HG03558 (cell line): ENCODE measurements at regions not wholly inside any gene's neighbourhood (a gene's known extent, or its start where the extent isn't known, plus 50 kb on each side); places are given as distances from the start of the nearest gene placed in this dataset.

Experiments
- ATAC-seq: cut with Tn5 transposase; IDR thresholded peaks from one replicate; pipeline ENCODE4 v1.9.1; 2021; ENCODE audit warnings: moderate number of reproducible peaks; ENCODE audit not compliant: unreplicated experiment; ENCODE audit errors: extremely low read depth

DNA sequence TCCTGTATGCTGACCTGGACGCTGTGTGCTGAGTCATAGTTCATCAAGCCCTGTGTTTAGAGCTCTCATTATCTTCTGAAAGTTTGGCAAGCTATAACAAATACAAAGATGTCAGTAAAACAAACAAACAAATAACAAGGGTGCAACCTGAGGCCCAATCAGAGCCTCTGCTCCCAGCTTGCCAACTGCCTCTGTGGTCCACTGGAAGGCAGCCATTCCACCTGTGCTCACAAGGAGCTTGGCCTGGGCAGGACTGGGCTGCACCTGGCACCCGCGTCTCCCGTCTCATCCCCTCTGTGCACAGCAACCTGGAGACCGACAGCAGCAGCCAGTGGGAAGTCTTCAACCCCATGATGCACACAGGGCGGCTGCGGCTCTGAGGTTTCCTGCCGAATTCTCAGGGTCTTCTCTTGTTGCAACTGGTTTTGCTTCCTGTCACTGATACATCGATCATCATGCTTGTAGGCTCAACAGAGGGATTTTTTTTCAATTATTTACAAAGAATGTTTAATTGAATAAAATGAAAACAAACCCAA is 97.8 kb downstream of the TMEM18 start:
- no peak for ATAC-seq

DNA sequence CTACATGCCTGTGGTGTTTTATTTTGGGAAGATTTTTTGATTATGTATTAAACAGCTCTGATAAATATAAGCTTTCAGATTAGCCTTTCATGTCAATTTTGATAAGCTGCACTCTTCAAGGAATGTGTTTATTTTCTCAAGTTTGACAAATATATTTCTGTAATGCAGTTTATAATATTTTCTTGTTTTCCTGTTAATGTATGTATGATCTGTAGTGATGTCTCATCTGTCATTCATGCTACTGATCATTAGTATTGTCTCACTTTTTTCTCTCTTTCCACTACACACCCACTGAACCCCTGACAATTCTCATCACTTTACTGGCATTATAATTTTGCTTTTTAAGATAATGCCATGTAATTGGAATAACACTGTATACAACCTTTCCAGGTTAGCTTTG is 100.9 kb downstream of the TMEM18 start:
- no peak for ATAC-seq

- ATAC-seq: no peak
These were observed 101.4 kb downstream of the TMEM18 start for GRCh38 chr2:575727-576236.

DNA sequence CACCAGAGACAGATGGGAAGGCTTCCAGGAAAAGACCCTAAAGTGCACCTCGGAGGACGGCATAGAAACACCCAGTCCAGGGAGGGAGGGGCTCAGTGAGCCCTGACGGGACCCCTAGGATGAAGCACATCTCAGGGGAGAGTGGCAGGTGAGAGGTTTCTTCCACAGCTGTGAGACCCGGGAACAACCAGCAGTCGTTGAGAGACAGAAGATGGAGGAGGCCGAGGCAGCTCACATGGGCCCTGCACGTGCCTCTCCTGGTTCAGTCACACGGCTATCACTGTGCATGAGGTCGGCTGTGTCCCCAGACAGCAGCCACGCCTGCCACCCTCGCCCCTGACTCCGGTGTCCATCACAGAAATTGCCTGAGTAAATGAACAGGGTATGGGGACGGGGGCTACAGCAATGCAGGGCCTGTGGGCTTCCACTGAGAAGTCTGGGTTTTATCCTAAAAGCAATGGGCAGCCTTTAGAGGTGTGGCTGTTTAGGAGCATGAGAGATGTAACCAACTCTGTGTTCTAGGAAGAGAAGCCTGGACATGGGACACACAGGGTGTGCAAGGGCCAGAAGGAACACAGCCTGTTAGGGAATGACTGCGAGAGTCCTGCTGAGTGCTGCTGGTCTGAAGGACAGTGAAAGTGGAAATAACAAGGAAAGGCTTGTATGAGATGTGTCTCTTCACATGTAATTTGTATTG is 102.0 kb downstream of the TMEM18 start:
- no peak for ATAC-seq

- ATAC-seq: no peak
These were observed 103.3 kb downstream of the TMEM18 start for GRCh38 chr2:573805-574392.

- no peak for ATAC-seq
These were observed 104.2 kb downstream of the TMEM18 start for GRCh38 chr2:573025-573424.

- no peak for ATAC-seq
These were observed 107.5 kb downstream of the TMEM18 start for GRCh38 chr2:569681-570080.

DNA sequence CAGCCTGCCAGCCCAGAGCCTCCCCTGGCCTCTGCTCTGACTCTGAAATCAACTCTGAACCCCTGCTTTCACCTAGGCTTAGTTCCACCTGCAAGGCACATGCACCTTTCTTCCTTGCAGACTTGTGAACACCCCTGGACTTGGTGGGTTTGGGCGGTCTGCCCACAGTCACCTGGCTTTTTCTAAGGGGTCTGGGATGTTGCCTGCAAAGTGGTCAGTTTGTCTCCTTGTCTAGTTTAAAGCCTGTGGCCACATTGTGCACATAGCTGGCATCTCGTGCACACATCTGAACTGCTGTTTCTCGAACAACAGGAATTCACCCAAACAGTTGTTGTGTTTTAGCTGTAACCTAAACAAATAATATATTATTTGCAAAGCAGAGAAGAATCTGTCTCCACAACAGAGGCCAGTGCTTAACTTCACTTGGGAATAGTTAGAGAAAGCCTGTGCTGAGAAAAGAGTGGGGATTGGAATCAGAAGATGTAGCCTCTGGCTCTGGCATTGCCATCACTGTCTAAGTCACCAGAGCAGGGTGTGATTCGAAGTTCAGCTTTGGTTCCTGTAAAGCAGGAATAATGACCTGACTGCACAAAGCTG is 108.5 kb downstream of the TMEM18 start:
- no peak for ATAC-seq

DNA sequence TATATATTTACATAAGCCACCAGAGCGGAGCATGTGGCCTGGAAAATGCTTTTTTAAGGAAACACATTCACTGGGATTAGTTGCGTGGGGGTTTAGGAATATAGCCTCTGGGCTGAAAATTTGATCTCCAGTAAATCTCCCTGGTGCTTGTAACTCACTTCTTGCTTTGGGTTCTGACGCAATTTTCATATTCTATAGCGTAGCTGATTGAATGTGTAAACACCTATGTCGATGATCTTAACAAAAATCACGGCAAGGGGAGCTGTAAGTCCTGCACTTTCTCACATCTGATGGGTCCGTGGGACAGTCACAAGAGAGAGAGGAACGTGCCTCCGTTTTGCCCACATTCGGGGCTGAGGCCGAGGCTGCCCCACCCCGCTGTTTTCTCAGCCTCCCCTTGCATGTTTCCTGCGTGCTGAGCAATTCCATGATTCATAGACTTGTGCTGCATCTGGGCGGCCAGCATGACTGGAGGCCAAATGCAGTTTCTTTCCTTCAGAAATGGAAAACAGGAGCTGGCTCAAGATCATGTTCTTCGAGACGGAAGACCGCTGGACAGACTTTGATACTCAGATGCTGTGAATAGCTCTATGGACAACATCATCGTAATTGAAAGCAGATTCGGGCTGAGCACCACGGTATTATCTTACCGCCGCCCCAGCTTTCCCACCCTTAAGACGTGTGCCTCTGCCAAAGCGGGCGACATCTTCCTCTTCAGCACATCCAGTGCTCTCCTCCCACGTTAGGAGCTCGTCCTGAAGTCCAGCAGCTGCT is 109.2 kb downstream of the TMEM18 start:
- no peak for ATAC-seq

GRCh38 chr2:567496-567864 is 109.7 kb downstream of the TMEM18 start:
- ATAC-seq: no peak

DNA sequence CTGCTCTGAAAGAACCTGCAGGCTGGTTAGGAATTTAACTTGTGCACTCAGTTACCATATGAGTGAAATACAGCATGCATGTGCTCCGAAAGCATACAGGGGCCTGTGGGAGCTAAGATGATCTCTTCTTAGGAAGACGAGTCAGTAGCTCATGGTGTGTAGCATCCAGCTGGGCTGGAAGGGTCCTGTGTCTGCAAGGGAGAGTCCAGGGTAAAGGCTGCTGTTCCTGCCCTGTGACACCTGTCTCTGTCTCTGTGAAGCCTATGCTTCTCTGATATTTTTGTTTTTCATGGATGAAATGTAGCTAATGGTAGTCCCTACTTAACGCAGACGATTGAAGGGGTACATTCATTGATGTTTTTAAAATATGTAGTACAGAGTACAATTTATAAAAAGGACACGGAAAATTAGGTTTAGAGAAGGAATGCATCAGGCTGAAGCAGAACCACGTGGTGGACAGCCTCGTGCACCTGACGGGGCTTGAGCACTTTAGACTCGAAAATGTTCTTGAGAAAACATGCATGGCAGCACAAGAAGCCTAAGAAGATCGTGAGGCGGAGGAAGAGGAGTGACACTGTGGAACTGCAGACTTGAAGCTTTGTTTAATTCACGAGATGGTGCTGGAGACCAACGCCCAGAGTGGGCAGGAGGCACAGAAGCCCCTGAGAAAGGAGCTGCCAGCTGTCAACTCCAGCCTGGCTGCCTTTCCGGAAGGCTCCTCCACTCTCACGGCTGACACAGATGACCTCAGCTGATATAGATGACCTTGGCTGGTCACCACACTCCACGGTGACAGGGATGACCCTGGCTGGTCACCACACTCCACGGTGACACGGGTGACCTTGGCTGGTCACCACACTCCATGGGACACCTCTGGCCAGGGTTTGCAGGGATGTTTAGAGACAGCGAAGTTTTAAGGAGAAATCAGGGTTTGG is 110.6 kb downstream of the TMEM18 start:
- ATAC-seq: no peak

- no peak for ATAC-seq
These were observed 112.6 kb downstream of the TMEM18 start for GRCh38 chr2:564471-565181.

- no peak for ATAC-seq
These were observed 113.7 kb downstream of the TMEM18 start for GRCh38 chr2:563512-563911.

GRCh38 chr2:562391-563364 is 114.5 kb downstream of the TMEM18 start:
- no peak for ATAC-seq

DNA sequence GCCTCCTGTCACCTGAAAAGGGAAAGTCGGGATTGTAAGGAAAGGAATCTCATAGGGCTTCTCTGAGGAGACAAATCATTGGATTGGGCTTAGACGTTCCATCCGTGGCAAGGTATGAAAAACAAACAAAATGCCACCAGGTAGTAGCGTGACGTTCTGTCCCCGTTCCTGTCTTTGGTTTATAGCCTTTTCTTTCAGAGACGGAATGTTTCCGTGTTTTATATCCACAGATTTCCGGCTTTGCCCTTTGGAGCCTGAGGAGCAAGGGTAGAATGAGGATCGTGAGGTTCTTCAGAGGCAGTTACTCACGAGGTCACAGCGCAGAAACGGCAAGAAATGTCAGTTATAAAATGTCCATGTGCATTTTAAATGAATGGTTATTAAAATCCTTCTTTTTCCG is 118.3 kb downstream of the TMEM18 start:
- ATAC-seq: no peak

- no peak for ATAC-seq
These were observed 118.9 kb downstream of the TMEM18 start for GRCh38 chr2:558302-558642.

- ATAC-seq: no peak
These were observed 119.4 kb downstream of the TMEM18 start for GRCh38 chr2:557635-558301.

- ATAC-seq: no peak
These were observed 120.7 kb downstream of the TMEM18 start for GRCh38 chr2:556485-556884.
